ENCODE measurements at regions not wholly inside any gene's neighbourhood (a gene's known extent, or its start where the extent isn't known, plus 50 kb on each side); places are given as distances from the start of the nearest gene placed in this dataset.

- no peak for DNase-seq
These were observed 96.8 kb upstream of the AGR3 start for GRCh38 chr7:16978358-16979244.

GRCh38 chr7:16980539-16980938 lies 98.8 kb upstream of the AGR3 start:
- no peak for DNase-seq

- DNase-seq = peak; percentile 35 to 53
These were observed 101.0 kb upstream of the AGR3 start for GRCh38 chr7:16982640-16983350.

- DNase-seq = no peak
These were observed 102.6 kb upstream of the AGR3 start for GRCh38 chr7:16984375-16984774.

- no peak for DNase-seq
These were observed 103.8 kb upstream of the AGR3 start for GRCh38 chr7:16985621-16986020.

GRCh38 chr7:16986755-16987154 lies 105.0 kb upstream of the AGR3 start:
- DNase-seq = no peak

- no peak for DNase-seq
These were observed 108.1 kb upstream of the AGR3 start for GRCh38 chr7:16989811-16990413.

- DNase-seq = no peak
These were observed 109.8 kb upstream of the AGR3 start for GRCh38 chr7:16991551-16991950.

GRCh38 chr7:16993543-16993942 lies 111.8 kb upstream of the AGR3 start:
- no peak for DNase-seq

GRCh38 chr7:16998481-16999051 lies 116.8 kb upstream of the AGR3 start:
- DNase-seq = no peak

GRCh38 chr7:16999541-17000267 lies 117.9 kb upstream of the AGR3 start:
- DNase-seq = peak; percentile 6 to 7

- no peak for DNase-seq
These were observed 123.5 kb upstream of the AGR3 start for GRCh38 chr7:17005271-17005670.

GRCh38 chr7:17007841-17008240 lies 126.1 kb upstream of the AGR3 start:
- DNase-seq = no peak

GRCh38 chr7:17009007-17009719 lies 127.4 kb upstream of the AGR3 start:
- peak in 1 of 2 donors; percentile 52 for DNase-seq

- no peak for DNase-seq
These were observed 128.2 kb upstream of the AGR3 start for GRCh38 chr7:17009933-17010332.

- DNase-seq = peak in 1 of 2 donors; percentile 10
These were observed 129.0 kb upstream of the AGR3 start for GRCh38 chr7:17010637-17011300.

GRCh38 chr7:17013204-17013603 lies 131.4 kb upstream of the AGR3 start:
- no peak for DNase-seq

- DNase-seq = no peak
These were observed 132.9 kb upstream of the AGR3 start for GRCh38 chr7:17014686-17015085.

- DNase-seq = no peak
These were observed 133.8 kb upstream of the AGR3 start for GRCh38 chr7:17015598-17016031.

GRCh38 chr7:17016402-17017010 lies 134.7 kb upstream of the AGR3 start:
- no peak for DNase-seq

GRCh38 chr7:17019106-17019505 lies 137.3 kb upstream of the AGR3 start:
- DNase-seq = no peak

Measured in CD4-positive, alpha-beta T cell treated with Interferon alpha-2 for 1 hour (primary cell).